GM23338 (cell line): ENCODE measurements at regions not wholly inside any gene's neighbourhood (a gene's known extent, or its start where the extent isn't known, plus 50 kb on each side); places are given as distances from the start of the nearest gene placed in this dataset.

ENCODE experiments used
- ATAC-seq: fragments of 200-7000 bp; cut with Tn5 transposase; 3 replicates; pipeline ENCODE4 v1.9.1; 2020
- DNase-seq: peaks from one replicate; pipeline ENCODE4 v3.0.0-alpha.2; 2015; ENCODE audit warnings: low spot score
- H2AFZ ChIP-seq: fragments of 200-600 bp; sonication (generic); 2 replicates; pipeline ENCODE4 v1.8.0; 2016; ENCODE audit warnings: antibody characterized with exemption, mild to moderate bottlenecking, moderate library complexity
- H3F3A ChIP-seq: fragments of 200-600 bp; sonication (generic); replicated peaks from 2 replicates; pipeline ENCODE4 v1.8.0; 2017; ENCODE audit warnings: antibody characterized with exemption, mixed run types, low read depth
- H3K27ac ChIP-seq: fragments of 200-600 bp; sonication (generic); 2 replicates; pipeline ENCODE4 v1.6.1; 2016; ENCODE audit warnings: low read depth
- H3K27me3 ChIP-seq: fragments of 200-600 bp; sonication (generic); 2 replicates; pipeline ENCODE4 v1.8.0; 2016; ENCODE audit warnings: mild to moderate bottlenecking, mixed run types, moderate library complexity; ENCODE audit not compliant: insufficient read depth
- H3K36me3 ChIP-seq: fragments of 200-600 bp; sonication (generic); 2 replicates; pipeline ENCODE4 v1.8.0; 2016; ENCODE audit warnings: mild to moderate bottlenecking; ENCODE audit not compliant: insufficient read depth
- H3K4me1 ChIP-seq: fragments of 200-600 bp; sonication (generic); 2 replicates; pipeline ENCODE4 v1.8.0; 2016; ENCODE audit warnings: mild to moderate bottlenecking, moderate library complexity; ENCODE audit not compliant: insufficient read depth
- H3K4me2 ChIP-seq: fragments of 200-600 bp; sonication (generic); 2 replicates; pipeline ENCODE4 v1.7.1; 2017; ENCODE audit warnings: mixed run types
- H3K4me3 ChIP-seq: fragments of 200-600 bp; sonication (generic); 2 replicates; pipeline ENCODE4 v1.6.1; 2016; ENCODE audit warnings: mixed run types
- H3K79me2 ChIP-seq: fragments of 200-600 bp; sonication (generic); replicated peaks from 2 replicates; pipeline ENCODE4 v1.8.0; 2017; ENCODE audit warnings: mild to moderate bottlenecking; ENCODE audit not compliant: insufficient read depth
- H3K9me2 ChIP-seq: fragments of 200-600 bp; sonication (generic); 2 replicates; pipeline ENCODE4 v1.8.0; 2017; ENCODE audit not compliant: insufficient read depth
- H4K20me1 ChIP-seq: fragments of 200-600 bp; sonication (generic); replicated peaks from 2 replicates; pipeline ENCODE4 v1.8.0; 2017; ENCODE audit warnings: mild to moderate bottlenecking; ENCODE audit not compliant: insufficient read depth
- H3K27ac Mint-ChIP-seq: 2 replicates; pipeline ENCODE4 v1.8.0; 2020; ENCODE audit warnings: inconsistent platforms, mild to moderate bottlenecking, moderate library complexity, mixed read lengths
- H3K27me3 Mint-ChIP-seq: 3 replicates; pipeline ENCODE4 v1.8.0; 2022; ENCODE audit warnings: low read depth, mild to moderate bottlenecking, moderate library complexity, mixed read lengths, inconsistent platforms; ENCODE audit not compliant: insufficient read depth, poor library complexity
- H3K36me3 Mint-ChIP-seq: 3 replicates; pipeline ENCODE4 v1.8.0; 2021; ENCODE audit warnings: low read depth, mild to moderate bottlenecking, inconsistent platforms, moderate library complexity, mixed read lengths
- H3K4me1 Mint-ChIP-seq: 3 replicates; pipeline ENCODE4 v1.8.0; 2020; ENCODE audit warnings: mild to moderate bottlenecking, inconsistent platforms, mixed read lengths
- H3K4me3 Mint-ChIP-seq: 3 replicates; pipeline ENCODE4 v1.8.0; 2021; ENCODE audit warnings: moderate library complexity, mild to moderate bottlenecking, inconsistent platforms, mixed read lengths
- H3K9me3 Mint-ChIP-seq: 3 replicates; pipeline ENCODE4 v1.8.0; 2020; ENCODE audit warnings: moderate library complexity, mild to moderate bottlenecking, inconsistent platforms, mixed read lengths
- CREB1 ChIP-seq: fragments of 250-450 bp; sonication (Bioruptor Pico); IDR thresholded peaks from 2 replicates; pipeline ENCODE4 v1.5.0; 2020; ENCODE audit warnings: low read depth, mild to moderate bottlenecking, moderate library complexity
- ETS1 ChIP-seq: IDR thresholded peaks from 2 replicates; pipeline ENCODE4 v1.6.1; 2016; ENCODE audit warnings: antibody characterized with exemption
- EZH2 ChIP-seq: fragments of 200-600 bp; sonication (generic); IDR thresholded peaks from one replicate; pipeline ENCODE4 v1.8.0; 2017; ENCODE audit warnings: antibody characterized with exemption, mild to moderate bottlenecking, low read depth; ENCODE audit not compliant: unreplicated experiment
- EZH2phosphoT487 ChIP-seq: fragments of 200-600 bp; sonication (generic); IDR thresholded peaks from one replicate; pipeline ENCODE4 v1.8.1; 2018; ENCODE audit warnings: antibody characterized with exemption; ENCODE audit not compliant: unreplicated experiment
- JUNB ChIP-seq: IDR thresholded peaks from one replicate; pipeline ENCODE4 v1.6.1; 2016; ENCODE audit warnings: antibody characterized with exemption; ENCODE audit not compliant: unreplicated experiment
- NANOG ChIP-seq: IDR thresholded peaks from 2 replicates; pipeline ENCODE4 v1.6.1; 2016; ENCODE audit warnings: antibody characterized with exemption, borderline replicate concordance
- REST ChIP-seq: IDR thresholded peaks from one replicate; pipeline ENCODE4 v1.6.1; 2018; ENCODE audit warnings: antibody characterized with exemption; ENCODE audit not compliant: unreplicated experiment
- ZNF331 ChIP-seq: fragments of 250-450 bp; sonication (Bioruptor Pico); IDR thresholded peaks from 2 replicates; pipeline ENCODE4 v1.5.0; 2020; ENCODE audit warnings: low read depth, mild to moderate bottlenecking, moderate library complexity
- ZNF462 ChIP-seq: fragments of 250-450 bp; sonication (Bioruptor Pico); IDR thresholded peaks from 2 replicates; pipeline ENCODE4 v1.5.0; 2020; ENCODE audit warnings: mild to moderate bottlenecking, moderate library complexity

- TF ChIP-seq EZH2: no peak
- TF ChIP-seq CREB1: no peak
These were observed 524.5 kb downstream of the MATN1 start (continued) for GRCh38 chr1:30198795-30199403.

GRCh38 chr1:30198451-30198760 is 525.0 kb downstream of the MATN1 start:
- H3K4me3 Mint-ChIP-seq: no peak overlapping the region
- peaks cover 3% of the 10 kb centered on the region; the same call in 2 of the 3 replicates for H3K4me1 Mint-ChIP-seq

More at GRCh38 chr1:30198451-30198760, 525.0 kb downstream of the MATN1 start:
- no peaks in the 10 kb centered on the region for H3K4me1 ChIP-seq
- H3K4me2 ChIP-seq: no peak overlapping the region
- Mint-ChIP-seq H3K9me3 (peaks cover 21% of the 10 kb centered on the region), H3K27me3 (peaks cover 2% of the 10 kb centered on the region), H3K36me3 (no peaks in the 10 kb centered on the region), H3K27ac (no peak overlapping the region)
- H3K27me3 ChIP-seq: no peaks in the 10 kb centered on the region
- H3K36me3 ChIP-seq: peaks cover 6% of the 10 kb centered on the region; the same call in 1 of the 2 replicates
- ATAC-seq (no peak), DNase-seq (no peak)
- H3K9me2 ChIP-seq: peaks cover under 1% of the 10 kb centered on the region; the same call in 1 of the 2 replicates
- TF ChIP-seq NANOG: no peak
- TF ChIP-seq CREB1: no peak
- TF ChIP-seq ZNF462 (CRISPR knock-in tag): no peak
- no peak for TF ChIP-seq JUNB
- TF ChIP-seq EZH2phosphoT487: no peak
- TF ChIP-seq ZNF331: no peak
- TF ChIP-seq REST: no peak
- TF ChIP-seq ETS1: no peak
- no peak overlapping the region for H3K27ac ChIP-seq
- H3F3A ChIP-seq: no peaks in the 10 kb centered on the region
- H3K4me3 ChIP-seq: no peak overlapping the region
- H3K79me2 ChIP-seq: no peaks in the 10 kb centered on the region
- no peaks in the 10 kb centered on the region for H4K20me1 ChIP-seq
- H2AFZ ChIP-seq: no peak overlapping the region
